Activated CD8-positive, alpha-beta T cell treated with anti-CD3 and anti-CD28 coated beads for 36 hours (primary cell): ENCODE measurements at regions not wholly inside any gene's neighbourhood (a gene's known extent, or its start where the extent isn't known, plus 50 kb on each side); places are given as distances from the start of the nearest gene placed in this dataset.

Experiments
- ATAC-seq: fragments of 200-7000 bp; cut with Tn5 transposase; one replicate; pipeline ENCODE4 v1.10.0; 2021; ENCODE audit warnings: mild to moderate bottlenecking, moderate library complexity
- CTCF ChIA-PET: fragments of 350-600 bp; sonication (Branson Sonifier 250); formaldehyde crosslinking; loops from one replicate; lab custom pipeline; 2021; ENCODE audit warnings: antibody characterized with exemption; lab: Charles Lee
- POLR2A ChIA-PET: fragments of 350-600 bp; sonication (Branson Sonifier 250); formaldehyde crosslinking; loops from one replicate; lab custom pipeline; 2021; ENCODE audit warnings: antibody characterized with exemption; lab: Charles Lee
- DNase-seq: peaks from one replicate; pipeline ENCODE4 v3.0.0-alpha.2; 2020
- H3K27ac Mint-ChIP-seq: one replicate; pipeline ENCODE4 v1.8.0; 2021; ENCODE audit warnings: mild to moderate bottlenecking, mixed read lengths
- H3K27me3 Mint-ChIP-seq: one replicate; pipeline ENCODE4 v1.8.0; 2021; ENCODE audit warnings: mixed read lengths
- H3K36me3 Mint-ChIP-seq: one replicate; pipeline ENCODE4 v1.8.0; 2021; ENCODE audit warnings: low read depth, mixed read lengths
- H3K4me1 Mint-ChIP-seq: one replicate; pipeline ENCODE4 v1.8.0; 2021; ENCODE audit warnings: low read depth, mixed read lengths
- H3K4me3 Mint-ChIP-seq: one replicate; pipeline ENCODE4 v1.8.0; 2021; ENCODE audit warnings: mild to moderate bottlenecking, moderate library complexity, mixed read lengths
- H3K9me3 Mint-ChIP-seq: one replicate; pipeline ENCODE4 v1.8.0; 2021; ENCODE audit warnings: mixed read lengths
- intact Hi-C: fragments of 100-400 bp; cut with micrococcal nuclease; formaldehyde crosslinking; loops from one replicate; pipeline ENCODE4 v1.10.0; 2022
- TF ChIP-seq, protein P1 (sequence below): fragments of 200-600 bp; IDR thresholded peaks from one replicate; pipeline ENCODE4 v1.8.0; 2022; ENCODE audit warnings: antibody characterized with exemption, mild to moderate bottlenecking

DNA sequence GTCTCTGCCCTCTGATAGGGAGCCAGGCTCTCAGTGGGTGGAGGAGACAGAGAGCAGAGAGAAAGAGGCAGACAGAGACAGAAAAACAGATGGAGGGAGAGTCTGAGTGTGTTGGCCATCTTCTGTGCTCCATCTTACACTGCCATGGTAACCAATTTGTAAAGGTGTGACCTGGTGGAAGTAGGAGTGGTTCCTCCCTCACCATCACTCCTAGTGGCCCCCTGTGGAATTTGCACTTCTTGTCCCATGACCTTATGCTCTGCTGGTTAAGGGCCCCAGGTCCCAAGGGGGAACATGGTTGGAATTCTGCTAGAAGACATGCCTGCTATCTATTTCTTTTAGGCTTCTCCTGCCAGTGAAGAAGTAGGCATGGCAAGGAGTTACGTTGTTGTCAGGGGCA is 376.7 kb upstream of the CCDC196 start:
- DNase-seq (no peak), ATAC-seq (no peak)
- no peak overlapping the region for H3K27ac Mint-ChIP-seq
- intact Hi-C loops = no loop called here
- TF ChIP-seq, protein P1, sequence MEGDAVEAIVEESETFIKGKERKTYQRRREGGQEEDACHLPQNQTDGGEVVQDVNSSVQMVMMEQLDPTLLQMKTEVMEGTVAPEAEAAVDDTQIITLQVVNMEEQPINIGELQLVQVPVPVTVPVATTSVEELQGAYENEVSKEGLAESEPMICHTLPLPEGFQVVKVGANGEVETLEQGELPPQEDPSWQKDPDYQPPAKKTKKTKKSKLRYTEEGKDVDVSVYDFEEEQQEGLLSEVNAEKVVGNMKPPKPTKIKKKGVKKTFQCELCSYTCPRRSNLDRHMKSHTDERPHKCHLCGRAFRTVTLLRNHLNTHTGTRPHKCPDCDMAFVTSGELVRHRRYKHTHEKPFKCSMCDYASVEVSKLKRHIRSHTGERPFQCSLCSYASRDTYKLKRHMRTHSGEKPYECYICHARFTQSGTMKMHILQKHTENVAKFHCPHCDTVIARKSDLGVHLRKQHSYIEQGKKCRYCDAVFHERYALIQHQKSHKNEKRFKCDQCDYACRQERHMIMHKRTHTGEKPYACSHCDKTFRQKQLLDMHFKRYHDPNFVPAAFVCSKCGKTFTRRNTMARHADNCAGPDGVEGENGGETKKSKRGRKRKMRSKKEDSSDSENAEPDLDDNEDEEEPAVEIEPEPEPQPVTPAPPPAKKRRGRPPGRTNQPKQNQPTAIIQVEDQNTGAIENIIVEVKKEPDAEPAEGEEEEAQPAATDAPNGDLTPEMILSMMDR = no peak
- ChIA-PET POLR2A (no interaction called here), CTCF (no interaction called here)
- H3K9me3 Mint-ChIP-seq = no peaks in the 10 kb centered on the region
- no peaks in the 10 kb centered on the region for H3K36me3 Mint-ChIP-seq
- H3K4me3 Mint-ChIP-seq = no peak overlapping the region
- peaks cover 1% of the 10 kb centered on the region for H3K27me3 Mint-ChIP-seq
- no peaks in the 10 kb centered on the region for H3K4me1 Mint-ChIP-seq

- POLR2A ChIA-PET = no interaction called here
- TF ChIP-seq, protein P1 = no peak
Measured at GRCh38 chr14:66111891-66112290, 374.3 kb upstream of the CCDC196 start.

GRCh38 chr14:66114071-66114470 is 372.1 kb upstream of the CCDC196 start:
- Mint-ChIP-seq H3K27ac (no peak overlapping the region), H3K4me1 (no peaks in the 10 kb centered on the region), H3K36me3 (no peaks in the 10 kb centered on the region), H3K27me3 (peaks cover 8% of the 10 kb centered on the region), H3K4me3 (no peak overlapping the region), H3K9me3 (no peaks in the 10 kb centered on the region)
- intact Hi-C loops = no loop called here
- ChIA-PET CTCF (no interaction called here), POLR2A (no interaction called here)
- no peak for DNase-seq
- ATAC-seq = no peak
- TF ChIP-seq, protein P1 = no peak

More at GRCh38 chr14:66111891-66112290, 374.3 kb upstream of the CCDC196 start:
- H3K4me3 Mint-ChIP-seq = no peak overlapping the region
- ATAC-seq = no peak
- no peaks in the 10 kb centered on the region for H3K9me3 Mint-ChIP-seq
- H3K4me1 Mint-ChIP-seq = no peaks in the 10 kb centered on the region
- CTCF ChIA-PET = no interaction called here
- H3K36me3 Mint-ChIP-seq = no peaks in the 10 kb centered on the region
- no peak for DNase-seq
- H3K27ac Mint-ChIP-seq = no peak overlapping the region
- intact Hi-C loops = no loop called here
- peaks cover 1% of the 10 kb centered on the region for H3K27me3 Mint-ChIP-seq

DNA sequence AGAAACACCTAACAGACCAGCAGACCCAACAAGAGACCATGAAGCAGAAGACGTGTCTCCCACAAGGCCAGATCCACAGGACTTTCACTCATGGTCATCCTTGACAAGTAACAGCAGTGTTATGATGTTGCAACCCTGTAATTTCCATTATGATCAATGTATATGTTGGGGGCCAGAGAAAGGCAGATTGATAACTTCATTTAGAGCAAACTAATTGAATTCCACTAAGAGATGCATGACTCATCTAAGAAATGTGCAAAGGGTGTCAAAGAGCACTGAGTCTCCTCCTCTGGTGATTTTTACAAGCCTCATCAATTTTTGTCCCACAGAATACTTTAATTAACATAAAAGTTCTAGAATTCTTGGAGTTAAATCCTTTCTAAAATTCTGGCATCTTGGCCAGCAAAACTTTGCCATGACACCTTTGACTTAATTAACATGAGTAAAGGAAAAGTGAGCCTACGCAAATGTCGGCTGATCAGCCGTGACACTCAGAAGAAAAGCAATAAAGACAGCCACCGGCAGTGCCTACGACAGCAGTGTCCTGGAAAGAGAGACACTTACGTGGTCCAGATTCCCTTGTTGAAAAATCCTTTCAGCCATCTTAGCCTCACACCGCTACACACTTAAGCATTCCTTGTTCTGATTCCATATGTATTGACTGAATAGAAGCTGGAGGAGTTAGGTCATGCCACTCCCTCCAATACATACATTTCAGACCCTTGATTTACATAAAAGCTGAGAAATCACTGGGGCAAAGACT is 370.2 kb upstream of the CCDC196 start:
- no peak overlapping the region for H3K27ac Mint-ChIP-seq
- CTCF ChIA-PET = no interaction called here
- H3K27me3 Mint-ChIP-seq = peaks cover 8% of the 10 kb centered on the region
- intact Hi-C loops = no loop called here
- no peaks in the 10 kb centered on the region for H3K36me3 Mint-ChIP-seq
- DNase-seq (no peak), ATAC-seq (no peak)
- H3K9me3 Mint-ChIP-seq = no peaks in the 10 kb centered on the region
- TF ChIP-seq, protein P1 = no peak
- H3K4me1 Mint-ChIP-seq = no peaks in the 10 kb centered on the region
- H3K4me3 Mint-ChIP-seq = no peak overlapping the region
- POLR2A ChIA-PET = no interaction called here

GRCh38 chr14:66116732-66117131 is 369.4 kb upstream of the CCDC196 start:
- CTCF ChIA-PET = no interaction called here
- POLR2A ChIA-PET = no interaction called here
- no peaks in the 10 kb centered on the region for H3K9me3 Mint-ChIP-seq
- TF ChIP-seq, protein P1 = no peak
- DNase-seq (no peak), ATAC-seq (no peak)
- intact Hi-C loops = no loop called here
- no peak overlapping the region for H3K4me3 Mint-ChIP-seq
- H3K27ac Mint-ChIP-seq = no peak overlapping the region
- H3K4me1 Mint-ChIP-seq = no peaks in the 10 kb centered on the region
- H3K36me3 Mint-ChIP-seq = no peaks in the 10 kb centered on the region
- H3K27me3 Mint-ChIP-seq = peaks cover 8% of the 10 kb centered on the region
